AG09309 (cell line): ENCODE measurements at regions not wholly inside any gene's neighbourhood (a gene's known extent, or its start where the extent isn't known, plus 50 kb on each side); places are given as distances from the start of the nearest gene placed in this dataset.

ENCODE experiments used
- DNase-seq: peaks from one replicate; pipeline ENCODE4 v3.0.0-alpha.2; 2010; ENCODE audit warnings: low read depth
- H3K4me3 ChIP-seq: 2 replicates; pipeline ENCODE4 v1.5.1; 2011; ENCODE audit warnings: mild to moderate bottlenecking, low read depth, low read length, moderate library complexity; ENCODE audit not compliant: control insufficient read depth
- CTCF ChIP-seq: IDR thresholded peaks from 2 replicates; pipeline ENCODE4 v1.5.1; 2011; ENCODE audit warnings: mild to moderate bottlenecking, low read depth, low read length, inconsistent platforms; ENCODE audit not compliant: insufficient read depth, control insufficient read depth; ENCODE audit errors: missing control alignments

- no peak overlapping the region for H3K4me3 ChIP-seq
- TF ChIP-seq CTCF: no peak
Observed at GRCh38 chr6:81214414-81215091, 537.9 kb downstream of the TENT5A start.

GRCh38 chr6:81204731-81205130 is 547.8 kb downstream of the TENT5A start:
- peak; percentile 17 for DNase-seq
- no peak for TF ChIP-seq CTCF
- no peak overlapping the region for H3K4me3 ChIP-seq

More at GRCh38 chr6:81214414-81215091, 537.9 kb downstream of the TENT5A start:
- DNase-seq: no peak

- no peak for DNase-seq
- TF ChIP-seq CTCF: no peak
- no peak overlapping the region for H3K4me3 ChIP-seq
Observed at GRCh38 chr6:81194374-81194773, 558.1 kb downstream of the TENT5A start.

- no peak for DNase-seq
- H3K4me3 ChIP-seq: no peak overlapping the region
- TF ChIP-seq CTCF: no peak
Observed at GRCh38 chr6:81172056-81172740, 580.3 kb downstream of the TENT5A start.

- no peak for DNase-seq
- TF ChIP-seq CTCF: no peak
- H3K4me3 ChIP-seq: no peak overlapping the region
Observed at GRCh38 chr6:81169166-81169565, 583.3 kb downstream of the TENT5A start.

- no peak overlapping the region for H3K4me3 ChIP-seq
- TF ChIP-seq CTCF: no peak
- no peak for DNase-seq
Observed at GRCh38 chr6:81166770-81167169, 585.7 kb downstream of the TENT5A start.

- no peak for DNase-seq
- no peak overlapping the region for H3K4me3 ChIP-seq
- no peak for TF ChIP-seq CTCF
Observed at GRCh38 chr6:81158956-81159355, 593.5 kb downstream of the TENT5A start.
